Pancreas (tissue), 10 donors: ENCODE measurements at regions not wholly inside any gene's neighbourhood (a gene's known extent, or its start where the extent isn't known, plus 50 kb on each side); places are given as distances from the start of the nearest gene placed in this dataset.

Source experiments
- ATAC-seq, 4 donors: fragments of 200-7000 bp; cut with Tn5 transposase; one replicate each; pipeline versions ENCODE4 v1.8.0 to v1.9.1; 2020; ENCODE audit warnings: mild to moderate bottlenecking in 4 of 4, moderate library complexity in 4 of 4
- DNase-seq, 6 donors: peaks; one replicate each; pipeline ENCODE4 v3.0.0-alpha.2; 2020
- FAIRE-seq: peaks from 2 replicates; lab custom pipeline; 2012; peaks lifted over from hg19 to GRCh38; lab: Jason Lieb, UNC
- H3K27ac ChIP-seq, 4 donors: fragments of 200-600 bp; sonication (generic); 1 replicate in 3 of 4; 2 replicates in 1 of 4; pipeline versions ENCODE4 v1.5.0 to v1.8.0; 2020
- H3K27me3 ChIP-seq, 4 donors: fragments of 200-600 bp; one replicate each; pipeline ENCODE4 v1.8.0; 2021
- H3K36me3 ChIP-seq, 3 donors: fragments of 200-600 bp; sonication (generic) in 1 of 3; one replicate each; pipeline versions ENCODE4 v1.5.0 to v1.8.0; 2020 to 2021
- H3K4me1 ChIP-seq, 3 donors: fragments of 200-600 bp; one replicate each; pipeline ENCODE4 v1.8.0; 2021
- H3K4me3 ChIP-seq, 4 donors: fragments of 200-600 bp; sonication (generic) in 2 of 4; one replicate each; pipeline versions ENCODE4 v1.5.0 to v1.8.0; 2020 to 2021
- H3K9me3 ChIP-seq, 4 donors: fragments of 200-600 bp; one replicate each; pipeline ENCODE4 v1.8.0; 2021
- WGBS, 2 donors: extraction: QIAGEN DNeasy Blood & Tissue Kit; methylation state at CpG; one replicate each; pipeline ENCODE4 v1.1.7; 2013; 5-methylcytosine and 5-hydroxymethylcytosine counted together
- intact Hi-C, 3 donors: fragments of 100-400 bp; cut with DNase I; formaldehyde crosslinking; loops; one replicate each; pipeline versions ENCODE4 v1.11.1 to v1.14.2; 2022
- TF ChIP-seq, protein P1 (sequence below), 4 donors: fragments of 200-600 bp; sonication (generic) in 3 of 4; IDR thresholded peaks; one replicate each; pipeline versions ENCODE4 v1.5.0 to v1.8.0; 2021; ENCODE audit warnings: antibody characterized with exemption in 4 of 4
- donor health status: healthy with polysubstance abuse.
- donor health status: DM: no; HTN: no; CAD: no; lungs with moderate emphysema.
- donor health status: DM: no; HTN: no; CAD: no.
- donor health status: control.
- donor health status: control.
- donor health status: Bipolar disorder and iron deficiency.
- donor health status: DM: yes; HTN: yes; CAD: no.
- donor health status: DM: no; HTN: no; CAD: no.
- donor health status: DM: no; HTN: no; CAD: no.
- donor health status: DM: yes; HTN: yes; CAD: no.

DNA sequence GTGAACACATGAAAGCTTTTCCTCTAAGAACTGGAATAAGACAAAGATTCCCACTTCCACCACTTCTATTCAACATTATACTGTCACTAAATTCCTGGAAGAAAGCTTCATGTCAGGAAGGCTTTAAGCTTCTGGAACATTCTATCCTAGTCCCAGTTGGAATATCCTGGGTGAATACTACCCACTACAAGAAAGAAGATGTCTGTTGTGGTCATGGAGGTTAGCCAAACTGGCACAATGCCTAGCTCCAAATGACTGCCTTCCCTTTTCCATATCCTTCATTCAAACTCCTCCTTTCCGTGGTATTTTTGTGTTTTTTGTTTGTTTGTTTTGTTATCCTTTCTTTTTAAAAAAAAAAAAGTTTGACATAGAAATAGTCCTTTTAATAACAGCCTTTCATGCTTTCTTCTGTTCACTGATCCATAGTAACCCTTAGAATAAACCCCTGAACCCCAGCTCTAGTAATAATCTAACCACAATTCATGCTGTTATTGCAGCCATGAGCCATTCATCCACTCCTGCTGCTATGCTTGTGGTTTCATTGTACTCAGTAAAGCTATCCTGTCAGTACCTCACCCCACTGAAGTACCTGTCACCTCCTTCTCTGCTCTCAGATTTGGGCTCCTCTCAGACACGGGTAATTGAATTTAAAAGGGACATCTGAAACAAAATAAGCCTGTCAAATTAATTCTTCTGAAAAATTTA is 447.5 kb downstream of the IGSF11 start:
- intact Hi-C loops: no loop called here
- FAIRE-seq (no peak), ATAC-seq (no peak), DNase-seq (no peak)
- Histone ChIP-seq H3K4me3 (no peak overlapping the region), H3K4me1 (no peaks in the 10 kb centered on the region), H3K9me3 (no peaks in the 10 kb centered on the region), H3K27ac (no peak overlapping the region), H3K36me3 (no peaks in the 10 kb centered on the region), H3K27me3 (no peaks in the 10 kb centered on the region)
- 38 to 51% methylated on average over 2 of the region's 2 CpGs for WGBS, 2 donors
- TF ChIP-seq, protein P1, sequence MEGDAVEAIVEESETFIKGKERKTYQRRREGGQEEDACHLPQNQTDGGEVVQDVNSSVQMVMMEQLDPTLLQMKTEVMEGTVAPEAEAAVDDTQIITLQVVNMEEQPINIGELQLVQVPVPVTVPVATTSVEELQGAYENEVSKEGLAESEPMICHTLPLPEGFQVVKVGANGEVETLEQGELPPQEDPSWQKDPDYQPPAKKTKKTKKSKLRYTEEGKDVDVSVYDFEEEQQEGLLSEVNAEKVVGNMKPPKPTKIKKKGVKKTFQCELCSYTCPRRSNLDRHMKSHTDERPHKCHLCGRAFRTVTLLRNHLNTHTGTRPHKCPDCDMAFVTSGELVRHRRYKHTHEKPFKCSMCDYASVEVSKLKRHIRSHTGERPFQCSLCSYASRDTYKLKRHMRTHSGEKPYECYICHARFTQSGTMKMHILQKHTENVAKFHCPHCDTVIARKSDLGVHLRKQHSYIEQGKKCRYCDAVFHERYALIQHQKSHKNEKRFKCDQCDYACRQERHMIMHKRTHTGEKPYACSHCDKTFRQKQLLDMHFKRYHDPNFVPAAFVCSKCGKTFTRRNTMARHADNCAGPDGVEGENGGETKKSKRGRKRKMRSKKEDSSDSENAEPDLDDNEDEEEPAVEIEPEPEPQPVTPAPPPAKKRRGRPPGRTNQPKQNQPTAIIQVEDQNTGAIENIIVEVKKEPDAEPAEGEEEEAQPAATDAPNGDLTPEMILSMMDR (IDR thresholded peaks at IDR 0.05): no peak

GRCh38 chr3:118587847-118588246 is 446.8 kb downstream of the IGSF11 start:
- TF ChIP-seq, protein P1 (IDR thresholded peaks at IDR 0.05): no peak
- intact Hi-C loops: no loop called here
- no peak for FAIRE-seq

DNA sequence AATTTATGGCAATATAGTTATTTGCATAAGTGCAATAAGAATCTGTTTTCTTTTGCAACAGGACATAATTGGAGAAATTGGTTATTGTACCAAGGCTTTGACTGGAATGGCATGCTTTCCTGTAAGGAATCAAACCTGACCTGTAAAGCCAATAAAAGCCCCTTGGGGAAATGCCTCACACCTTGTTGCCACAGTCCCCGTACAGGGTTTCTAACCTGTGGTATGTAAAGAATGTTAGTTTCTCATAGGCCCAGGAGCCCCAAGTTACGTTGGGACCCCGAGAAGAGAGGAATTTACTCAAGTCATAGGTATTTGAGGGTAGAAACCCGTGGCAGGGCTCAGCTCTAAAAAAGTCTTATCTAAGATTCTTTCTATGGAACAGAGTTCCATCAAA is 441.4 kb downstream of the IGSF11 start:
- H3K4me1 ChIP-seq: no peaks in the 10 kb centered on the region
- FAIRE-seq: no peak
- 50 to 51% methylated on average over 4 of the region's 4 CpGs for WGBS, 2 donors
- no peak for DNase-seq
- no peaks in the 10 kb centered on the region for H3K36me3 ChIP-seq
- intact Hi-C loops: no loop called here
- no peak overlapping the region for H3K4me3 ChIP-seq
- TF ChIP-seq, protein P1 (IDR thresholded peaks at IDR 0.05): no peak
- ATAC-seq: no peak
- no peak overlapping the region for H3K27ac ChIP-seq
- no peaks in the 10 kb centered on the region for H3K27me3 ChIP-seq
- no peaks in the 10 kb centered on the region for H3K9me3 ChIP-seq

More at GRCh38 chr3:118587847-118588246, 446.8 kb downstream of the IGSF11 start:
- DNase-seq (no peak), ATAC-seq (no peak)
- Histone ChIP-seq H3K36me3 (no peaks in the 10 kb centered on the region), H3K27me3 (no peaks in the 10 kb centered on the region), H3K4me3 (no peak overlapping the region), H3K9me3 (no peaks in the 10 kb centered on the region), H3K4me1 (no peaks in the 10 kb centered on the region), H3K27ac (no peak overlapping the region)

GRCh38 chr3:118597184-118597583 is 437.5 kb downstream of the IGSF11 start:
- Histone ChIP-seq H3K4me1 (no peaks in the 10 kb centered on the region), H3K27me3 (no peaks in the 10 kb centered on the region), H3K36me3 (no peaks in the 10 kb centered on the region), H3K27ac (no peak overlapping the region), H3K9me3 (no peaks in the 10 kb centered on the region), H3K4me3 (no peak overlapping the region)
- intact Hi-C loops: no loop called here
- no peak for ATAC-seq
- no peak for FAIRE-seq
- TF ChIP-seq, protein P1 (IDR thresholded peaks at IDR 0.05): no peak
- DNase-seq: no peak
